ENCODE measurements at regions not wholly inside any gene's neighbourhood (a gene's known extent, or its start where the extent isn't known, plus 50 kb on each side); places are given as distances from the start of the nearest gene placed in this dataset.

- no peak for DNase-seq
Measured at GRCh38 chr12:88251798-88252197, 109.7 kb downstream of the TMTC3 start.

GRCh38 chr12:88253371-88253978 lies 111.4 kb downstream of the TMTC3 start:
- DNase-seq: no peak

- no peak for DNase-seq
Measured at GRCh38 chr12:88255224-88255623, 113.1 kb downstream of the TMTC3 start.

DNA sequence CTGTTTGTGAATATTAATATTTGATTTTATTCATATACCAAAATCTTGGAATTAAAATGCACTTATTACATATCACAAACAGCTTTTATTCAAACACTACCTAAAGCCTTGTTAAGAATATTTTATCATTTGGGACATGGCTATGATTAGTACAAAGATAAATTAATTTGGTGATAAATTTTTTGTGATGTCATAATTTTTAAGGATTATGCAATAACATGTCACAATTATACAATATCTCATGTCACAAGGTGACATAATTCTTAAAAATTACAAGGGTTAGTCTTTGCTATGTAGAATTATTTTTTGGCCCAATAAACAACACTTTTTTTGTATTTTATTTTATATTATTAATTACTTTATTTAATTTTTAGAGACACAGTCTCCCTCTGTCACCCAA lies 113.7 kb downstream of the TMTC3 start:
- no peak for DNase-seq

GRCh38 chr12:88258396-88258795 lies 116.3 kb downstream of the TMTC3 start:
- DNase-seq: no peak

DNA sequence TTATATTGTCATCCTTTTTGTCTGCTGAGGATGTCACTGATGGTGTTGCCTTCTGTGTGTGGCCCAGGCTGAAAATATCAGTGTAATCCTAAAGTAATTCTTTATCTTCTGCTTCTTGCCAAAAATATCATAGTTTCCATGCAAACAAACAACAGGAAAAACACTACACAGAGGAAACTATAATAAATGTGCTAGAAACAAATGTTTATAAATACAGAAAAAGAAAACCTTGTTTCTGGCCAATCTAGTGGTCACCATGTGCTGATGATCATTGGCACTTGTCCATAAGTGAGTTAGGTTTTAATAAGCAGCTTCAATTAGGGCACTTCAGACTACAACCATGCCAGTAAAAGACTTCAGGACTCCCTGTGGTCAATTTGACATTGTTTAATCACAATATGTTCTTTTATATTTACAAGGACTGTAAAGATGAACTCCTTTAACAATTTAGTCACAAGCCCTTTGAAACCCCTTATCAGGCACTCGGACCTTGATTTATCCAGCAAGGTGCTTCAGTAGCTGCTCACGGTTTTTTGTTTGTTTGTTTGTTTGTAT lies 124.8 kb downstream of the TMTC3 start:
- no peak for DNase-seq

DNA sequence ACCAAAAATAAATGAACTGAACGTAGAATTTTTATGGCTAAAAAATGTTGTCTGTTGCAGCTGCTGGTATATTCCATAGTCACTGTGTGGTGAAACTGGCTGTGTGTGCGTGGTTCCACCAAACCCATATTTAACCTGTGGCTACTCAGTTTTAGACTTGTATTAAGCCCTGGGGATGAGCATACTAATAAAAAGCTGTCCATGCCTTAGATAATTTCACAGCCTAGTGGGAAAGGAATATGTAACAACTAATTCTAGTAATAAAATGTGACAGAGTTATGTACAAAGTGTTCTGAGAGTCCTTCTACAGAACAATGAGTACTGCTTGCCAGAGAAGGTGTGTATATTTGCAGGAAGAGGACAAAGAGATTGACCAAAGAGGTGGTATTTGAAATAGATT lies 125.5 kb downstream of the TMTC3 start:
- no peak for DNase-seq

DNA sequence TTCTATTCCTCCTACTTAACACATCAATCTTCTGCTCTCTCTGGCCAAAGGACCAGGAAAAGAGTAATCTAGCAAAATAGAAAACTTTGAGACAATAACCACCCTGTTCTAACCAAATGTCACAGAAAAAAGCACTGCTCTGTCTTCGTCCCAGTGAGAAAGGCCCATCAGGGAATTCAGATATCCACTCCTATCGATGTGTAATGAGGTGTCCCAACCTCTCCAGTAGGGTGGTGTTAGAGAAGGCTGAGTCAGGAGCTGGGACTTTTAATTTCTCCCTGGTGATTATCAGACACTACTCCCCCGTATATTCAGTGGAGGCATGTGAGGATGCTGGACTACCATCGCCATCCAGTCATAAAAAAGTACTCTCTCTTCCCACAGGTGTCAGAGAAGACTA lies 130.3 kb downstream of the TMTC3 start:
- DNase-seq: no peak

GRCh38 chr12:88273450-88273849 lies 131.3 kb downstream of the TMTC3 start:
- DNase-seq: no peak

- no peak for DNase-seq
Measured at GRCh38 chr12:88273875-88274274, 131.8 kb downstream of the TMTC3 start.

GRCh38 chr12:88291498-88292131 lies 149.5 kb downstream of the TMTC3 start:
- no peak for DNase-seq

- no peak for DNase-seq
Measured at GRCh38 chr12:88298014-88298682, 156.0 kb downstream of the TMTC3 start.

- no peak for DNase-seq
Measured at GRCh38 chr12:88298761-88299242, 156.7 kb downstream of the TMTC3 start.

GRCh38 chr12:88299567-88300101 lies 157.5 kb downstream of the TMTC3 start:
- peak; percentile 46 for DNase-seq

GRCh38 chr12:88300931-88301330 lies 158.8 kb downstream of the TMTC3 start:
- DNase-seq: no peak

GRCh38 chr12:88303335-88303734 lies 161.2 kb downstream of the TMTC3 start:
- DNase-seq: no peak

- DNase-seq: no peak
Measured at GRCh38 chr12:88305254-88305890, 163.3 kb downstream of the TMTC3 start.

- DNase-seq: no peak
Measured at GRCh38 chr12:88306471-88307069, 164.5 kb downstream of the TMTC3 start.

DNA sequence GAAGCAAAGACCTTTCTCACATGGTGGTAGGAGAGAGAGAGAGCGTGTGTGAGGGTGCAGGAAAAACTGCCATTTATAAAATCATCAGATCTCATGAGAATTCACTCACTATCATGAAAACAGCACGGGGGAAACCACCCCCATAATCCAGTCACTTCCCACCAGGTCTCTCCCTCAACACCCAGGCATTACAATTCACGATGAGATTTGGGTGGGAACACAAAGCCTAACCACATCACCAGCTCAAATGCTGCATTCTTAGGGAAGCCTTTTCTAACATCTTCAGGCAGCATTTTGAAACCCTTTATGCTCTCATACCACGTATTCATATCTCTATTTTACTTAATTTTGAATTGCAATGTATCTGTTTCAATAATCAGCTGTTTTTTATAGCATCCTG lies 165.9 kb downstream of the TMTC3 start:
- no peak for DNase-seq

GRCh38 chr12:88308825-88309224 lies 166.7 kb downstream of the TMTC3 start:
- no peak for DNase-seq

GRCh38 chr12:88309546-88309945 lies 167.4 kb downstream of the TMTC3 start:
- no peak for DNase-seq

DNA sequence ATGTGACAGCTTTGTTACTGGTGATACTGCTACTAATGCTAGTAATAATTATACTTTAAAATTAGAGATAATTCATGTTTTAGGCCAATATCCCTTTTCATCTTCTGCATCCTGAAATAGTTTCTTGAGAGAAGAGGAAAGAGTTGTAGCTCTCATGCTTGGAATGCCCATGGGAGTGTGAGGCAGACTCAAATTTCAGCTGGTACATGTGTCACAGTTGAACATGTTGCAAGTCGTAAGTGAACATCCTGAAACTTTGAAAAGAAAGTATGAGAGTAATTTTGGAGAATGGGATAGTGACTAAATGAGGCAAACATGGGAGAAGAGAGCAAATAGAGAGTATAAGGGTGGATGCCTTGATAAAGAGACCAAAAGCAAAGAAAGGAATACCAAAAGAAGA lies 168.0 kb downstream of the TMTC3 start:
- no peak for DNase-seq

DNA sequence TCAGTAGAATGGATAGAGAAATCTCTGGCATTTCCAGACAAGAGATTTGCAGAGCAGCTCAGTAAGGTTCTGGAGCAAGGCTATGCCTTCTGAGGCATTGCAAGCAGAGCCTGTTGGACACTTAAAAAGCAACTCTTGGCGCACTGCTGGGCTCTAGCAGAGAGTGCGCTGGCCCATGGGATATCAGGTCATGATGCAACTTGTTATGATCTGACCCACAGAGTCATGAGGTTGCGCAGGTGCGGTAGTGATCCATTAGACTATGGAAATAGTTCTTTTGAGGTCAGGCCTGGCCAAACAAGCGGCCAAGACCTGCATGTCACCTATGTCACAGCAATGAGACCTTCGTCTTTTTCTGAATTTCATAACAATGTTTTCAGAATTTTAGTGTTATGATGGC lies 168.6 kb downstream of the TMTC3 start:
- DNase-seq: no peak

Data from activated naive CD4-positive, alpha-beta T cell treated with Interleukin-2 at 50 U/mL for 16 hours (primary cell).